GM21515 (cell line): ENCODE measurements at regions not wholly inside any gene's neighbourhood (a gene's known extent, or its start where the extent isn't known, plus 50 kb on each side); places are given as distances from the start of the nearest gene placed in this dataset.

Experiments used
- ATAC-seq: cut with Tn5 transposase; IDR thresholded peaks from one replicate; pipeline ENCODE4 v1.9.1; 2021; ENCODE audit not compliant: unreplicated experiment

DNA sequence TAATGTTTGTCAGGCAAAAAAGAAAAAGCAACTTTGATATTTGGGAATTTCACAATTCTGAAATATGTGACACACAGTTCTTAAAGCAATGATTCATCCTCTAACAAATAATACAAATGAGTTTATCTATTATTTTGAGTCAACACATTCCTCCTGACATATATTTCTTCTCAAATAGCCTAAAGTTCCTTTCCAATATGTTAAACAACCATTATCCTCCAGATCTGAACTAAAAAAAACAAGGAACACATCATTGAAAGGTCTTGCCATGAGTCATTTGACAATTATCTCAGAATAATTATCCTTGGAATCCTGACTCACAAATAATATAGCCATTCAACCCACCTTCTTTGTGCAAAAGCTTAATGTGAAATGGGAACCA lies 208.7 kb upstream of the CDIN1 start:
- no peak for ATAC-seq

DNA sequence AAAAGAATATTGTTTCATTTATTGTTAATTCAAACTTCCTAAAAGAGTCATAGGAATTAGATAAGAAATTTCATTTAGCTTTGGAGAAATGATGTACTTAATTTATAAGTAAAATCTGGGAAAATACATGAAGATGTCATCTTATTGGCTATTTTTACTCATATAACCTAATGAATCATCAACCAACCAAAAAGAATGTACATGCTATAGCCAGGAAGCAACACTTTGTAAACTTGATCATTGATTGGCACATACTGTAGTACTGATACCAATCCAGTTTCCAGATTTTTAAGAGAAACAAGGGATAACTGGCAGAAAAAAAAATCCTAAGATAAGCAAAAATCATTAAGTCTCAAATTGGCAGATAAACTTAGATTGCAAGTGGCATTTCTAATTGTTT lies 207.9 kb upstream of the CDIN1 start:
- no peak for ATAC-seq

DNA sequence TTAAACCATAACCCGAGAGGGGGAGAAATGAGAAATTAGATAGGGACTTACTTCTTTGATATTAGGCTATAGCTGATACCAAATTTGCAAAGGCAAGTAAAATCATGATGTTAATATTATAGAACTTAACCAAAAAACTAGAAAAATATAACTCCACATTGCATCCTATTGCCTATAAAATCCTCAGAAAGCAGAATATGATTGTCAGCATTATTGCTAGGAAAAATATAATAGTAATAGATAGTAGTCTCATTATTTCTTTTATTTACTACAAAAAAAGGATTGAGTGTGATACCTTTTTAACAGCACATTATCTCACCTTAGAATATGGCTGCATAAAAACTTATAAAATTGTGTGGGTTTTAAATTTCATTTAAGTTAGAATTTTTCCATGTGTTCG lies 206.5 kb upstream of the CDIN1 start:
- ATAC-seq = no peak

GRCh38 chr15:36373550-36373949 lies 205.9 kb upstream of the CDIN1 start:
- no peak for ATAC-seq

GRCh38 chr15:36389107-36389506 lies 190.3 kb upstream of the CDIN1 start:
- no peak for ATAC-seq

DNA sequence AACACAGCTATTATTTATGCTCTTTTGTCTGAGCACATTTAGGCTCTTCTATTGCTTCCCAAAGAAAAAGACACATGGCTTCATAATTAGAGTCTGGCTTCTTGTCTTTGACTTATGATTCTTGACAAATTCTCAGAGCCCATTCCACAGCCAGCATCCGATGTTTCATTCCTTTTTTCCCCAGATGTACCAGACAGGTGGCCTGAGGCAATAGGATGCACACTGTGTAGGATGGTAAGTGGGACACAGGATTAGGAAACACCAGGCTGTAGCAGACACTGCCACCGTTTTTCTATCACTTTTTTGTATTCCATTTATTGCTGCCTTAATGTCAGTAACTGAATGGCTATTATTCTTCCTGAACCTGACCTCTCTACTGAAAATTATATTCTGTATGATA lies 188.9 kb upstream of the CDIN1 start:
- no peak for ATAC-seq

DNA sequence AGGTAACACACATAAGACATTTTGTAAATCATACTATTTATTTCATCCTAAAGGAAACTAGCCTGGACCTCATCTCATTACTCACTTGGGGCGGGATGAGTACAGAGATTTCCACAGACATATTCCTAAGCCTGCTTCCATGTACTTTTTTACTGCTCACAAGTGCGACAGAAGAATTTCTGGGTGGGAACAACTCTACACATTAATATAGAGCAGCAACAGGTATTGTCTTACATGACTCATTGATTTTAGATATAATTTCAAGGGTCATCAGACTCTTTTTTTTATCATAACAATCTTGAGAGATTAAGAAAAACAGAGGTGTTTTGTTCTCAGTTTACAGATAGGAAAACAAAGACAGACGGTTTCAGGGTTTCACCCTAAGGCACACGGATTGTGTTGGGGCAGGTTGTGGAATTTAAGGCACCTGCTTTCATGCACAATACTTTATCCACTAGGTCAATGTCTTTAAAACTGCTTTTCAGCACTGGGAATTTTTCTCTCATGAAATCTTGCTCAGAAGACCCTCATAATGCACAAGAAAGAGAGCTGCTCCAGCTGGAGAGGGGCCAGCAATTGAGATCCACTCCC lies 186.7 kb upstream of the CDIN1 start:
- no peak for ATAC-seq

DNA sequence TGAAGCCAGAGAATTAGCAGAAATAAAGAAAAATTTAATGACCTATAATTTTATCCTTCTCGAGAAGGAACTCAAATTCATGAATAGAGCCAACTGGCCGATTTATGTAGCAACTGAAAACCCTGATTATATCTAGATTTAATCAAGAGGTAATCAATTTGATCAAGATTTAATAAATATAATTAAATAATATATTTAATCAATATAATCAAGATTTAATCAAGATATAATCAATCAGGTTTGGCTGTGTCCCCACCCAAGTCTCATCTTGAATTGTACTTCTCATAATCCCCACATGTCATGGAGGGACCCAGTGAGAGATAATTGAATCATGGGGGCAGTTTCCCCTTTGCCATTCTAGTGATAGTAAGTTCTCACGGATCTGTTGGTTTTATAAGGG lies 181.2 kb upstream of the CDIN1 start:
- no peak for ATAC-seq

- no peak for ATAC-seq
Observed at GRCh38 chr15:36399276-36399675, 180.2 kb upstream of the CDIN1 start.

DNA sequence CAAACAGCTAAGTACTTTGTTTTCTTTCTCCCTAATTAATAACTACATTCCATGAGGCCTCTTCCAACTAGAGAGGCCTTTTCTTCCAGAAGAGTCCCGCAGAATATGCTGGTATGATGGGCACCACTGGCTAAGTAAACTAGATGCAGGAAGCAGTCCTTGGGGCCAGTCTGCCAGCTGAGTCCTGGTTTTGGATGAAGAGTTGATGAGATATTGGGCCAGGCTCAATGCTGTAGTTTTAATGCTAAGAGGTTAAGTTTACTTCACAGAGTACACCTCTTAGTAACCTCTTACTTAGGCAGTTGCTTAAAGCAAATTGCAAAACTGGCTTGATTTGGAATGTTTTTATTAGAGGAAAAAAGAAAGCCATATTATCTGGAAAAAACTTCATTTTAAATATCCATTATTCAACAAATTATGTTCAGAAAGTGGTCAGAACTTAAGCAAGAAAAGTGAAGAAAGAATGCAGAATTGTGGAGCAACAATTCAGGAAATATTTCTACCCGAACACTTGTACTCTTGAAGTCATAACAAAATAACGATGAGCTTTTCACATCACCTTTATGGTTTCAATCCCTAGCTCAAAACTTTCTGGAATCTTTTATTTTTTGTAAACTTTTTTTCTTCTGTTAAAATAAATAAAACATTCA lies 178.4 kb upstream of the CDIN1 start:
- ATAC-seq = no peak

- ATAC-seq = no peak
Observed at GRCh38 chr15:36401586-36401966, 177.8 kb upstream of the CDIN1 start.

- ATAC-seq = no peak
Observed at GRCh38 chr15:36403351-36403750, 176.1 kb upstream of the CDIN1 start.

DNA sequence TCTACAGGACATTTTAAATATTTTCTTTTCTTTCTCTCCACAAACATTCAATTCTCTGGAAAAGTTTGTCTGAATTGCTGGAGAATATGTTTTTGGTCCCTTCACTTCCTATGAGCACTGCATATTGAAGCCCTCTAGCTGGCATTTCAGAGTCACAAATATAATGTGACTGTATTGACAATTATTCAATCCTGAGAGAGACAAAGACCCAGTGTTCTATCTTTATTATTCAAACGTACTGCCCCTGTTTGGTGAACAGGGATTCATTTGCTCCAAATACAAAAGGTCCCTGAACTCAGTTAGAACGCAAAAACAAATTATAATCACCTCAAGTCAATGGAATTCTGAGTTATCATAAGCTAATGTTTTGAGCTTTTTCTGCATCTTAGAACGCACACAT lies 173.1 kb upstream of the CDIN1 start:
- no peak for ATAC-seq

DNA sequence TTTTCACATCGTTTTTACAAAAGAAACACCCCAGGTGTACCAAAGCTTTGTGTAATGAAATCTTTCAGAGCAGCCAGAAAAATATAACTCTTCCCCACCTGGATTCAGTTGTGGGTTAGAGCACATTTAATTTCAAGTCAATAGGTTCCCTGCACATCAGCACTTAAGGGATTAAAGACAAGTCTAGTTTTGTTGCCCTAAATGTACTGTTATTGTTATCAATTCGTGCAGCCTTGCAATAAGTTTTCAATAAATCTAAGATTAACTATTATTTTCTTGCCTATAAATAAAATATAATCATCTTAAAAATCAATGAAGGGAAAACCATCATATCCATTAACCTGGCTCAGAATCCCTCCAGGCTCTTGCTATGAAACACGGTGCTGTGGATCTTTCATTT lies 172.5 kb upstream of the CDIN1 start:
- ATAC-seq = no peak

DNA sequence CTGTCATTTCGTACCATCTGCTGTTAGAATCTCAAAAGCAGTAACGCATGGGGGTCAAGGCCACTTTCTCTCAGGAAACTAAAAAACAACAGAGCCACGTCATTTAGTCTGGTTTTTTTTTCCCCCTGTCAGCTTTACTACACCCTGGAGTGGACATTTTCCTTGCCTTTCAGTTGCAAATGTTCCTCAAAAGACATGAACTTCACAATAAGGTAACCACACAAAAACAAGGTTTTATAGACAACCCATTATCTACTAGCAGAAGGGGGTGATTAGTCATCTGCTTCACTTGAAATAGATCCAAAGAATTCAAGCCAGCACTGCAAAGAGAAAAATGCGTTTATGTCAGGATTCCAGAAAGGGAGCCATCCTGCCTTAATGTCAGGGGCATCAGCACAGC lies 171.8 kb upstream of the CDIN1 start:
- ATAC-seq = no peak

GRCh38 chr15:36409819-36410218 lies 169.6 kb upstream of the CDIN1 start:
- ATAC-seq = no peak

DNA sequence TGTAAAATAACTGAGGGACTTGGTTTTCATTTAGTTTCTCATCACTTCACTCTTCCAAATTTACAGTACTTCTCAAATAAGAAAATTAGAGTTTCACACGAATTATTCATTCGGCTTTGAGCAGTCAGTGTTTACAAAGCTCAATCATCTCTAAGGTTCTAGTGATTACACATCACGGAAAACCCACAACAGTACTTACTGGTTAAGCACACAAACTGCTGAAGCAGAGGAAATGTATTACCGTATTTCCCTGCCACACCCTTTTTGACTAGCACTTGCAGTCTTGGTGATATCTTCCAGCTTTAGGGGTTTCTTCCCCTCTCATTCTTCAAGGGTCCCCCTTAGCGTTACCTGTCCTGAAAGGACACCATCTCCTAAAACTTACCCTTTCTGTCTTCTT lies 164.8 kb upstream of the CDIN1 start:
- no peak for ATAC-seq

GRCh38 chr15:36415643-36416042 lies 163.8 kb upstream of the CDIN1 start:
- no peak for ATAC-seq

- ATAC-seq = no peak
Observed at GRCh38 chr15:36422631-36423030, 156.8 kb upstream of the CDIN1 start.

GRCh38 chr15:36426691-36427090 lies 152.7 kb upstream of the CDIN1 start:
- no peak for ATAC-seq

DNA sequence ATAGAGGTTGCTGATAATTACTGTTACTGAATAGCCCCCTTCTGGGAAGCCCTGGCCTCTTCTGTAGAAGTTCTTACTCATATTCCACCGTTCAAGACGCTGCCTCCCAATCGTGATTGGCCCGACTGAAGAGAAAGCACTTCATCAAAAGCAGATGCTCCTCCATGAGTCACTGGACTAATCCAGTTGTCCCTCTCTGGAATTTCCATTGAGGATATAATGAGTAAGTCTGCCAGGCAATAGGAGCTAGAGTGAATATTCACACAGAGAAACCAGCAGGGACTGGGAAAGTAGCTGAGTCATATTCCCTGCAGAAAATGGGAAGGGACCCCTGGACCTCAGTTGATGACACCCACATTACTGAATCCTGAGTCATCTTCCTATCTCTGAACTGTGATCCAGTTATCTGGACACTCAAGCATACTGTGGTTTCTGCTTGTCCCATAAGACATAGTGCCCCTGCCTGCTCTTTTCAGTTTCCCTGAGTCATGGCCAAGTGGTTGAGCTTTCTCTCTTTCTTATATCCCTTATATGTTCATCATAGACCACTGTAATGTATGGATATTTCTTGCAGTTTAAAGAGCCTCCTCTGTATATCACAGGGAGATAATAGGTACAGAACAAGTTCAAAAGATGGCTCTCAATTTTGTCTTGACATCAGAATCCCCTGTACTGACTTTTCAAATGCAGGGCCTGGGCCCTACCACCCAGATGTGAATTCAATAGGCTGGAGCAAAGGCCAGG lies 151.2 kb upstream of the CDIN1 start:
- ATAC-seq = no peak

- no peak for ATAC-seq
Observed at GRCh38 chr15:36429707-36430106, 149.7 kb upstream of the CDIN1 start.

- ATAC-seq = no peak
Observed at GRCh38 chr15:36430280-36430679, 149.1 kb upstream of the CDIN1 start.
